Esophagus (tissue), 2 donors: ENCODE measurements at regions not wholly inside any gene's neighbourhood (a gene's known extent, or its start where the extent isn't known, plus 50 kb on each side); places are given as distances from the start of the nearest gene placed in this dataset.

Source experiments
- H3K27ac ChIP-seq, 2 donors: one replicate each; pipeline ENCODE4 v1.5.1; 2013; ENCODE audit warnings: low read depth in 2 of 2, mild to moderate bottlenecking in 2 of 2, inconsistent platforms in 1 of 2, low read length in 1 of 2, moderate library complexity in 1 of 2
- H3K27me3 ChIP-seq, 2 donors: one replicate each; pipeline ENCODE4 v1.6.1; 2013; ENCODE audit warnings: low read length in 2 of 2, control low read depth in 1 of 2, mild to moderate bottlenecking in 1 of 2; ENCODE audit not compliant: insufficient read depth in 2 of 2, control insufficient read depth in 1 of 2
- H3K36me3 ChIP-seq, 2 donors: one replicate each; pipeline ENCODE4 v1.6.1; 2013; ENCODE audit warnings: low read length in 1 of 2; ENCODE audit not compliant: control insufficient read depth in 2 of 2, insufficient read depth in 2 of 2
- H3K4me1 ChIP-seq, 2 donors: one replicate each; pipeline ENCODE4 v1.6.1; 2013; ENCODE audit warnings: low read length in 1 of 2; ENCODE audit not compliant: control insufficient read depth in 2 of 2, insufficient read depth in 2 of 2
- H3K4me3 ChIP-seq, 2 donors: one replicate each; pipeline ENCODE4 v1.5.1; 2013; ENCODE audit warnings: low read length in 2 of 2, mild to moderate bottlenecking in 2 of 2, low read depth in 1 of 2, moderate library complexity in 1 of 2
- H3K9me3 ChIP-seq, 2 donors: one replicate each; pipeline ENCODE4 v1.6.1; 2013; ENCODE audit warnings: mild to moderate bottlenecking in 2 of 2, low read depth in 1 of 2, low read length in 1 of 2, moderate library complexity in 1 of 2; ENCODE audit not compliant: control insufficient read depth in 2 of 2, insufficient read depth in 1 of 2
- WGBS, 2 donors: extraction: QIAGEN DNeasy Blood & Tissue Kit; methylation state at CpG; one replicate each; pipeline ENCODE4 v1.1.7; 2013; 5-methylcytosine and 5-hydroxymethylcytosine counted together
- donor health status: healthy with polysubstance abuse.
- donor health status: Bipolar disorder and iron deficiency.

DNA sequence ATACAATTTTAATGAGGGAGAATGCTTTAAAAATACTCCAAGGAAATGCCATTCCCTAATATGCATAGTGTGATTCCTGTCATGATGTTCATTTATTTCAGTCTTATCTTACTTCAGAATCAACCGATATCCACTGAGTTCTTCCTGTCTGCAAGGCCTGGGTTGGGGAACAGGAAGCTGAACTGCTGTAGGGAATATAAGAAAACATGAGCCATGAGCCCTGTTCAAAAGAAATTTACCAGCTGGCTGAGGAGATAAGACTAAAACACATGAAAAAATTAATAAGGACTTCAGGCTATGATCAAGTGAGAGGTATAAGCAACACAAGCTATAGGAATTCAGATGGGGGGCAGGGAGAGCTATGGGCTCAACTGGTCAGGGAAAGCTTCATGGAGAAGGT, 184.7 kb downstream of the PLPP4 start:
- H3K9me3 ChIP-seq, result peaks cover 0 to 2% of the 10 kb centered on the region in 2 donors
- no peaks in the 10 kb centered on the region for H3K27me3 ChIP-seq
- no peak overlapping the region for H3K4me3 ChIP-seq
- H3K4me1 ChIP-seq, result no peaks in the 10 kb centered on the region
- no peak overlapping the region for H3K27ac ChIP-seq
- H3K36me3 ChIP-seq, result no peaks in the 10 kb centered on the region
- WGBS, 2 donors, result 51 to 59% methylated on average over 1 of the region's 1 CpG

DNA sequence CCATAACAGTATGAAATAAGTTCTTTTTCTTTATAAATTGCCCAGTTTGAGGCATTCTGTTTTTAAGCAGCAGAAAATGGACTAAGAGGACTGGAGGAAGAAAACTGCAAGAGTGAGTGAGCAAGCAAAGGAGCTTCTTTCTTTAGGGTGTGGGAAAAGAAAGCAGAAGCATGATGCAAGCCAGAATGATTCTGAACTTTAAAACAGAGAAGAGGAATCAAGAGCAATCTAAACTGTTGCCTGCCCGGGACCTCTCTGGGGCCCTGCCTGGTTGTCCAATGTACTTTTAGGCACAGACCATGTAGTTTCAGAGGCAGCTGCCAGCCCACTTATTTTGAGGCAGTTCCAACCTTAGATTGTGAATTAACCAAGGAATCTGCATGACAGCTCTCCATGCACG, 186.3 kb downstream of the PLPP4 start:
- Histone ChIP-seq H3K9me3 (peaks cover 0 to 2% of the 10 kb centered on the region in 2 donors), H3K36me3 (no peaks in the 10 kb centered on the region), H3K27me3 (no peaks in the 10 kb centered on the region), H3K4me3 (no peak overlapping the region), H3K4me1 (no peaks in the 10 kb centered on the region), H3K27ac (no peak overlapping the region)
- WGBS, 2 donors, result 76 to 81% methylated on average over 2 of the region's 2 CpGs

DNA sequence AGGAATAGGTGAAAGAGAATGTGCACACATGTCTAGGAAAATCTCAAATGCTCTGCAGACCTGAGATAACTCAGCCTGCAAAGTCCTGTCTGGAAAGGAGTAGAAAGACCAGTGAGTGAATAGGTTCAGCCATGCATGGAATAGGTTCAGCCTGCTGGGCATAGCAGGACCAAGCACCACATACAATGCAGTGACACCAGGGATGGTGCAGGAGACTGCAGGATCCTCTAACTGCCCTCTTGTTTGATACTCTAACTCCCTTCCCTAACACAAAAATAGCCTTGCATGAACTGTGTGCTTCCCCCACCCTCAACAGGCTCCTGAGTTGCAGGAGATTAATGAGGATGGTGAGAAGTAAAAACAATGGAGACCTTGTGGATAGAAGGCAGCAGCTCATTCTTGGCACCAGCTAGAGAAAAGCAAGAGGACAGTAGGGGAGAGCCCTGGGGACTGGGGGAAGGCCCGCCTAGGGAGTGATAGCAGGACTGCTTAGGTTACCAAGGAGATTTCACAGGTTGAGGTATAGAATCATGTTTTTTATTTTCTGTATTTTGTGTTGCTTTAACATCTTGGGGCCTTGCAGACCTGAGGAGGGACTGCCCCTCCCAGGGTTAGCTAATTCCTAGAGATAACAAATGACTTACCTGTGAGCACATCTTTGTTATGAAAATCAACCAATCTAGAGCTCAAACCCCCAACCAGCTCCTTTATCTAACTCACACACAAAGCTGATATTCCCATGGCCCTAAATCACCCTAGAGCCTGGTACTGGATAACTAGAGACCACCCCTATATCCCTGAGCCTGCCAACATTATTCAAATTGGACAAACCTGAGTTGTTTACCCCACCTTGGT, 187.8 kb downstream of the PLPP4 start:
- Histone ChIP-seq H3K27ac (no peak overlapping the region), H3K9me3 (peaks cover 0 to 2% of the 10 kb centered on the region in 2 donors), H3K36me3 (no peaks in the 10 kb centered on the region), H3K27me3 (no peaks in the 10 kb centered on the region), H3K4me3 (no peak overlapping the region), H3K4me1 (no peaks in the 10 kb centered on the region)
- 40 to 53% methylated on average over 1 of the region's 1 CpG for WGBS, 2 donors

- Histone ChIP-seq H3K27me3 (no peaks in the 10 kb centered on the region), H3K4me3 (no peak overlapping the region), H3K27ac (no peak overlapping the region), H3K36me3 (no peaks in the 10 kb centered on the region), H3K4me1 (no peaks in the 10 kb centered on the region), H3K9me3 (peaks cover 0 to 2% of the 10 kb centered on the region in 2 donors)
- 78 to 79% methylated on average over 6 of the region's 6 CpGs for WGBS, 2 donors
These were observed 189.2 kb downstream of the PLPP4 start for GRCh38 chr10:120646159-120646732.

GRCh38 chr10:120646738-120647456, 189.9 kb downstream of the PLPP4 start:
- Histone ChIP-seq H3K4me3 (no peak overlapping the region), H3K27me3 (no peaks in the 10 kb centered on the region), H3K27ac (no peak overlapping the region), H3K4me1 (no peaks in the 10 kb centered on the region), H3K9me3 (peaks cover 0 to 2% of the 10 kb centered on the region in 2 donors), H3K36me3 (no peaks in the 10 kb centered on the region)
- 90 to 91% methylated on average over 5 of the region's 5 CpGs for WGBS, 2 donors

DNA sequence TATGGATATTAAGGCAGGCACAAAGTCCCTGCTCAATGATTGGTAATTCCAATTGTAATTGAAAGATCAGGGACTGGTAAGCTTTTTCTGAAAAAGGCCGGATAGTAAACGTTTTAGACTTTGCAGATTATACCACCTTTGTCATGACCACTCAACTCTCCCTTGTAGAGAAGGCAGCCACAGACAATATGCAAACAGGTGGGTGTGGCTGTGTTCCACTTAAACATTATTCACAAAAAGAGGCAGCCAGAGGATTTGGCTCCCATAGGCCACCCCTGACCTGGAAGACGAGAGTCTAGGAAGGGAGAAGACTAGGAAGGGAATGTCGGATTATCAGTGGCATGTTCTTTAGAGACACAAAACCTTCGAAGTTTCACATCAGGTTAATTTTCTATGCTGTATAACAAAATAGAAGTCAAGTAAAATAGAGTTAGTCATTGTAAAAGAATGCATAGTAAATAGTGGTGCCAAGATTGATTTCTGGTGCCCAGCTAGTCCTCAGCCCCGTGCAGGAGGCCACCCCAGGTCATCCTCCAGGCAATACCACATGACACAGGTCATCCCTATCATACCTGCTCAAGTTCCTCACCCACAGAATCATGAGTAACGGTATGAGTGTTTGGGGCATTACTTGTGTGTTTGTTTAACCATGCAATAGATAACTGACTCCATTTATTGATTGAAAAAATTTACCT, 193.8 kb downstream of the PLPP4 start:
- H3K36me3 ChIP-seq, result no peaks in the 10 kb centered on the region
- peaks cover 0 to 2% of the 10 kb centered on the region in 2 donors for H3K9me3 ChIP-seq
- no peak overlapping the region for H3K27ac ChIP-seq
- H3K27me3 ChIP-seq, result no peaks in the 10 kb centered on the region
- no peak overlapping the region for H3K4me3 ChIP-seq
- H3K4me1 ChIP-seq, result no peaks in the 10 kb centered on the region
- 70 to 72% methylated on average over 7 of the region's 7 CpGs for WGBS, 2 donors

- WGBS, 2 donors, result 66 to 78% methylated on average over 2 of the region's 2 CpGs
- Histone ChIP-seq H3K4me3 (no peak overlapping the region), H3K27me3 (no peaks in the 10 kb centered on the region), H3K4me1 (no peaks in the 10 kb centered on the region), H3K27ac (no peak overlapping the region), H3K9me3 (no peaks in the 10 kb centered on the region), H3K36me3 (no peaks in the 10 kb centered on the region)
These were observed 195.1 kb upstream of the WDR11 start for GRCh38 chr10:120656107-120656506.

- Histone ChIP-seq H3K9me3 (no peaks in the 10 kb centered on the region), H3K36me3 (no peaks in the 10 kb centered on the region), H3K4me1 (no peaks in the 10 kb centered on the region), H3K27me3 (no peaks in the 10 kb centered on the region), H3K4me3 (no peak overlapping the region), H3K27ac (no peak overlapping the region)
- WGBS, 2 donors, result 34 to 54% methylated on average over 3 of the region's 3 CpGs
These were observed 193.8 kb upstream of the WDR11 start for GRCh38 chr10:120657371-120657770.
